ENCODE measurements at regions not wholly inside any gene's neighbourhood (a gene's known extent, or its start where the extent isn't known, plus 50 kb on each side); places are given as distances from the start of the nearest gene placed in this dataset.

- Histone ChIP-seq H3K79me2 (ENCODE audit: insufficient read depth, low read length) (no peaks in the 10 kb centered on the region), H3K9me3 (ENCODE audit: insufficient read depth, low read length) (no peaks in the 10 kb centered on the region), H3F3A (ENCODE audit: insufficient read depth) (no peaks in the 10 kb centered on the region), H3K27ac (ENCODE audit: low read depth, low read length) (no peak overlapping the region), H3K9me2 (replicated peaks; ENCODE audit: insufficient read depth, low read length) (no peaks in the 10 kb centered on the region), H3K36me3 (ENCODE audit: low read length) (no peaks in the 10 kb centered on the region), H3K27me3 (ENCODE audit: low read length) (no peaks in the 10 kb centered on the region), H3K9ac (ENCODE audit: low read length) (no peak overlapping the region), H2AFZ (ENCODE audit: low read depth, low read length, severe bottlenecking) (no peak overlapping the region), H4K20me1 (ENCODE audit: low read depth, low read length) (no peaks in the 10 kb centered on the region), H3K4me3 (ENCODE audit: insufficient read depth, low read length, poor library complexity, severe bottlenecking) (no peak overlapping the region), H3K4me2 (ENCODE audit: low read depth, low read length, poor library complexity, severe bottlenecking) (no peak overlapping the region)
- no peak for TF ChIP-seq EZH2phosphoT487 (conservative IDR thresholded peaks at IDR 0.05; ENCODE audit: low read length)
- TF ChIP-seq, protein P1, sequence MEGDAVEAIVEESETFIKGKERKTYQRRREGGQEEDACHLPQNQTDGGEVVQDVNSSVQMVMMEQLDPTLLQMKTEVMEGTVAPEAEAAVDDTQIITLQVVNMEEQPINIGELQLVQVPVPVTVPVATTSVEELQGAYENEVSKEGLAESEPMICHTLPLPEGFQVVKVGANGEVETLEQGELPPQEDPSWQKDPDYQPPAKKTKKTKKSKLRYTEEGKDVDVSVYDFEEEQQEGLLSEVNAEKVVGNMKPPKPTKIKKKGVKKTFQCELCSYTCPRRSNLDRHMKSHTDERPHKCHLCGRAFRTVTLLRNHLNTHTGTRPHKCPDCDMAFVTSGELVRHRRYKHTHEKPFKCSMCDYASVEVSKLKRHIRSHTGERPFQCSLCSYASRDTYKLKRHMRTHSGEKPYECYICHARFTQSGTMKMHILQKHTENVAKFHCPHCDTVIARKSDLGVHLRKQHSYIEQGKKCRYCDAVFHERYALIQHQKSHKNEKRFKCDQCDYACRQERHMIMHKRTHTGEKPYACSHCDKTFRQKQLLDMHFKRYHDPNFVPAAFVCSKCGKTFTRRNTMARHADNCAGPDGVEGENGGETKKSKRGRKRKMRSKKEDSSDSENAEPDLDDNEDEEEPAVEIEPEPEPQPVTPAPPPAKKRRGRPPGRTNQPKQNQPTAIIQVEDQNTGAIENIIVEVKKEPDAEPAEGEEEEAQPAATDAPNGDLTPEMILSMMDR (IDR thresholded peaks at IDR 0.05; ENCODE audit: insufficient read depth, low read length, poor library complexity, severe bottlenecking): no peak
Observed at GRCh38 chr3:78398401-78398800, 1358.5 kb downstream of the ROBO2 start.

DNA sequence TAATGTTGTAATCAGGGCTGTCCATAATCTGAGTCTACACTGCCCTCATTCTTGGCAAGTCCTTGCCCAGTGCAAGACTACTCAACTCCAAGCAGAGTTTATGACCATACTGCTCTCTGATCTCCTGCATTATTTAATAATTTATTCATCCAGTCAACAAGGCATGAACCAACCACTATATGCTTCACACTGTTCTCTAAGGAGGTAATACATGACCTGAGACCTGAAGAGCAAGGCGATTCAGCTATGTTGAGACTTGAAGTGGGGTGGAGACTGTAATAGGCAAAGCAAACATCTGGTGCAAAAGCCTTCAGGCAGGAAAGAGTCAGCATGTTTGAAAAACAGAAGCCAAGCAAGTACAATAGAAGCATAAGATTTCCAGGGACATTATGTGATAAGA is 1362.8 kb downstream of the ROBO2 start:
- no peak for TF ChIP-seq EZH2phosphoT487 (conservative IDR thresholded peaks at IDR 0.05; ENCODE audit: low read length)
- TF ChIP-seq, protein P1 (IDR thresholded peaks at IDR 0.05; ENCODE audit: insufficient read depth, low read length, poor library complexity, severe bottlenecking): no peak
- no peaks in the 10 kb centered on the region for H3K36me3 ChIP-seq (ENCODE audit: low read length)
- no peak overlapping the region for H3K9ac ChIP-seq (ENCODE audit: low read length)
- no peaks in the 10 kb centered on the region for H3K9me2 ChIP-seq (replicated peaks; ENCODE audit: insufficient read depth, low read length)
- no peaks in the 10 kb centered on the region for H3K79me2 ChIP-seq (ENCODE audit: insufficient read depth, low read length)
- H3K4me2 ChIP-seq (ENCODE audit: low read depth, low read length, poor library complexity, severe bottlenecking): no peak overlapping the region
- H3F3A ChIP-seq (ENCODE audit: insufficient read depth): no peaks in the 10 kb centered on the region
- H2AFZ ChIP-seq (ENCODE audit: low read depth, low read length, severe bottlenecking): no peak overlapping the region
- no peak overlapping the region for H3K27ac ChIP-seq (ENCODE audit: low read depth, low read length)
- no peaks in the 10 kb centered on the region for H3K9me3 ChIP-seq (ENCODE audit: insufficient read depth, low read length)
- no peak overlapping the region for H3K4me3 ChIP-seq (ENCODE audit: insufficient read depth, low read length, poor library complexity, severe bottlenecking)
- H3K27me3 ChIP-seq (ENCODE audit: low read length): no peaks in the 10 kb centered on the region
- H4K20me1 ChIP-seq (ENCODE audit: low read depth, low read length): no peaks in the 10 kb centered on the region

GRCh38 chr3:78405745-78406144 is 1362.1 kb downstream of the ROBO1 start:
- no peak overlapping the region for H3K9ac ChIP-seq (ENCODE audit: low read length)
- TF ChIP-seq, protein P1 (IDR thresholded peaks at IDR 0.05; ENCODE audit: insufficient read depth, low read length, poor library complexity, severe bottlenecking): no peak
- no peak for TF ChIP-seq EZH2phosphoT487 (conservative IDR thresholded peaks at IDR 0.05; ENCODE audit: low read length)

More at GRCh38 chr3:78405745-78406144, 1362.1 kb downstream of the ROBO1 start:
- Histone ChIP-seq H2AFZ (ENCODE audit: low read depth, low read length, severe bottlenecking) (no peak overlapping the region), H3K27ac (ENCODE audit: low read depth, low read length) (no peak overlapping the region), H3K36me3 (ENCODE audit: low read length) (no peaks in the 10 kb centered on the region), H3F3A (ENCODE audit: insufficient read depth) (no peaks in the 10 kb centered on the region), H3K9me2 (replicated peaks; ENCODE audit: insufficient read depth, low read length) (no peaks in the 10 kb centered on the region), H3K4me2 (ENCODE audit: low read depth, low read length, poor library complexity, severe bottlenecking) (no peak overlapping the region), H4K20me1 (ENCODE audit: low read depth, low read length) (no peaks in the 10 kb centered on the region), H3K9me3 (ENCODE audit: insufficient read depth, low read length) (no peaks in the 10 kb centered on the region), H3K27me3 (ENCODE audit: low read length) (no peaks in the 10 kb centered on the region), H3K4me3 (ENCODE audit: insufficient read depth, low read length, poor library complexity, severe bottlenecking) (no peak overlapping the region), H3K79me2 (ENCODE audit: insufficient read depth, low read length) (no peaks in the 10 kb centered on the region)
